Caco-2 (cell line): ENCODE measurements at regions not wholly inside any gene's neighbourhood (a gene's known extent, or its start where the extent isn't known, plus 50 kb on each side); places are given as distances from the start of the nearest gene placed in this dataset.

Source experiments
- BruUV-seq: library from RNA; stranded (reverse); fragments of 400-500 nt; replicated peaks from 2 replicates; lab custom pipeline; 2021; lab: Mats Ljungman, UMichigan
- CTCF ChIA-PET: fragments of 300-600 bp; sonication (Branson Sonifier 250); formaldehyde crosslinking; loops from one replicate; lab custom pipeline; 2022; ENCODE audit warnings: antibody characterized with exemption; lab: Charles Lee
- POLR2A ChIA-PET: fragments of 300-600 bp; sonication (Branson Sonifier 250); formaldehyde crosslinking; loops from one replicate; lab custom pipeline; 2022; ENCODE audit warnings: antibody characterized with exemption; lab: Charles Lee
- DNase-seq, 2 experiments: peaks; one replicate each; pipeline versions ENCODE4 v3.0.0 to v3.0.0-alpha.2; 2020 to 2022
- H3K27me3 ChIP-seq: replicated peaks from 2 replicates; pipeline ENCODE4 v1.6.0; 2011; ENCODE audit warnings: low read length; ENCODE audit not compliant: control insufficient read depth, insufficient read depth
- H3K36me3 ChIP-seq: 2 replicates; pipeline ENCODE4 v1.5.1; 2011; ENCODE audit warnings: low read length; ENCODE audit not compliant: control insufficient read depth, insufficient read depth
- H3K4me1 ChIP-seq: fragments of 250-450 bp; sonication (Bioruptor Pico); 2 replicates; pipeline ENCODE4 v1.5.1; 2020; ENCODE audit warnings: mild to moderate bottlenecking
- H3K4me3 ChIP-seq: 2 replicates; pipeline ENCODE4 v1.5.1; 2011; ENCODE audit warnings: low read depth, mild to moderate bottlenecking, control low read depth, low read length
- H3K9me3 ChIP-seq: fragments of 250-450 bp; sonication (Bioruptor Pico); 2 replicates; pipeline ENCODE4 v1.5.1; 2020; ENCODE audit warnings: mild to moderate bottlenecking, moderate library complexity
- H3K27ac Mint-ChIP-seq: one replicate; pipeline ENCODE4 v1.8.0; 2022; ENCODE audit warnings: mixed read lengths; ENCODE audit not compliant: unreplicated experiment
- H3K27me3 Mint-ChIP-seq: one replicate; pipeline ENCODE4 v1.8.0; 2022; ENCODE audit warnings: mixed read lengths; ENCODE audit not compliant: insufficient read depth, unreplicated experiment
- H3K36me3 Mint-ChIP-seq: one replicate; pipeline ENCODE4 v1.8.0; 2022; ENCODE audit warnings: mild to moderate bottlenecking, mixed read lengths; ENCODE audit not compliant: insufficient read depth, unreplicated experiment
- H3K4me1 Mint-ChIP-seq: one replicate; pipeline ENCODE4 v1.8.0; 2022; ENCODE audit warnings: low read depth, mixed read lengths; ENCODE audit not compliant: unreplicated experiment
- H3K4me3 Mint-ChIP-seq: one replicate; pipeline ENCODE4 v1.8.0; 2022; ENCODE audit warnings: mild to moderate bottlenecking, moderate library complexity, mixed read lengths; ENCODE audit not compliant: unreplicated experiment
- H3K9me3 Mint-ChIP-seq: one replicate; pipeline ENCODE4 v1.8.0; 2022; ENCODE audit warnings: mixed read lengths; ENCODE audit not compliant: unreplicated experiment
- CTCF ChIP-seq, 2 experiments: fragments of 200-600 bp in 1 of 2; IDR thresholded peaks; 1 replicate in 1 of 2; 2 replicates in 1 of 2; pipeline versions ENCODE4 v1.5.1 to v1.8.0; 2011 to 2022; ENCODE audit warnings: antibody characterized with exemption in 1 of 2, control low read depth in 1 of 2, inconsistent platforms in 1 of 2, low read depth in 1 of 2, low read length in 1 of 2, mild to moderate bottlenecking in 1 of 2, moderate library complexity in 1 of 2; ENCODE audit not compliant: insufficient read depth in 1 of 2, severe bottlenecking in 1 of 2, unreplicated experiment in 1 of 2
- intact Hi-C: fragments of 100-400 bp; cut with micrococcal nuclease; formaldehyde crosslinking; loops from one replicate; pipeline ENCODE4 v1.10.0; 2022; ENCODE audit not compliant: unreplicated experiment

- ChIA-PET CTCF (no interaction called here), POLR2A (no interaction called here)
- Mint-ChIP-seq H3K27me3 (no peaks in the 10 kb centered on the region), H3K4me3 (no peak overlapping the region), H3K27ac (no peak overlapping the region), H3K9me3 (no peaks in the 10 kb centered on the region), H3K36me3 (no peaks in the 10 kb centered on the region), H3K4me1 (no peaks in the 10 kb centered on the region)
- H3K4me3 ChIP-seq: no peak overlapping the region
- no peaks in the 10 kb centered on the region for H3K27me3 ChIP-seq
- no peak for DNase-seq
- H3K9me3 ChIP-seq: no peaks in the 10 kb centered on the region
- no peaks in the 10 kb centered on the region for H3K36me3 ChIP-seq
- no peak for TF ChIP-seq CTCF (IDR thresholded peaks at IDR 0.05; ENCODE audit: insufficient read depth in 1 of 2, low read depth in 1 of 2, low read length in 1 of 2, severe bottlenecking in 1 of 2, unreplicated experiment in 1 of 2)
- no TSS peak for BruUV-seq
- intact Hi-C loops: no loop called here
- no peaks in the 10 kb centered on the region for H3K4me1 ChIP-seq
Observed at GRCh38 chr5:26518065-26518464, 520.3 kb downstream of the CDH9 start.

DNA sequence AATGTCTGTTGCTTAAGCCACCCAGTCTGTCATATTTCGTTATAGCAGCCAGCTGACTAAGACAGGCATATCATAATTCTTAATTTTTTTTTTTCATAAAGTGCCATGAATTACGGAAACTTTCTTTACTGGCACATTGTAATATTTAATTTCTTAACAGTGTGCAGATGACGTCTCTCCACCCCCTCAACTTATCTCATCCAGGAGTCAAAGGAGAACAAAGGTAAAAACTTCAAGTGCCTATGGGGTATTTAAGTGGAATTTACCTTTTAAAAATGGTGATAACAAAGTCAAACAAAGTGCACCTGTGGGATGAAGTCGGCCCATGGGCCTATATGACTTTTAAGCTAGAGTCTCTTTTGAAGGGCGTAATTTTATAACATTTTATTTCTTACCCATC, 539.4 kb downstream of the CDH9 start:
- Mint-ChIP-seq H3K27ac (no peak overlapping the region), H3K9me3 (peaks cover 17% of the 10 kb centered on the region), H3K27me3 (no peaks in the 10 kb centered on the region), H3K4me3 (no peak overlapping the region), H3K4me1 (no peaks in the 10 kb centered on the region), H3K36me3 (no peaks in the 10 kb centered on the region)
- H3K4me1 ChIP-seq: peaks cover 6% of the 10 kb centered on the region; the same call in 1 of the 2 replicates
- POLR2A ChIA-PET: no interaction called here
- BruUV-seq: no TSS peak
- H3K27me3 ChIP-seq: no peaks in the 10 kb centered on the region
- TF ChIP-seq CTCF (IDR thresholded peaks at IDR 0.05; ENCODE audit: insufficient read depth in 1 of 2, low read depth in 1 of 2, low read length in 1 of 2, severe bottlenecking in 1 of 2, unreplicated experiment in 1 of 2): no peak
- H3K4me3 ChIP-seq: no peak overlapping the region
- H3K9me3 ChIP-seq: peaks cover 10% of the 10 kb centered on the region
- intact Hi-C loops: no loop called here
- CTCF ChIA-PET: no interaction called here
- DNase-seq: peak in 1 of 2 experiments; percentile 2
- H3K36me3 ChIP-seq: no peaks in the 10 kb centered on the region

DNA sequence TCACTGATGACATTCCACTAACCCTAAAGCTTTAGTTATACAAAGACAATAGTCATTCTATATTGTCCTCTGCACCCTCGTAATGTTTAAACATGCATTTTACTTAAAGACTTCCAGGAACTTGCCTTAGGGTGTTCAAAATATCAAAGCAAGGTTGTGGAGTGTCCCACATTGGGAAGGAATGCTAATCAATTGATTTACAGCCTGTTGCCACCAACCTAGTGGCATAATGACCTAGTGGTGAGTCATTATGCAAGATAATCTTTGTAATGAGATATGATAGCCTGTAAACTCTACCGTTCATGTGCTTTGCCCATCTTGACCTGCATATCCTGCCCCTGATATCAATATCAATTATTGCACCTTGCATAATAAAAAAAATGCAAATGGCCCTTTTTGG, 542.9 kb downstream of the CDH9 start:
- no peaks in the 10 kb centered on the region for H3K36me3 Mint-ChIP-seq
- Histone ChIP-seq H3K9me3 (peaks cover 26% of the 10 kb centered on the region), H3K36me3 (no peaks in the 10 kb centered on the region), H3K4me1 (peaks cover 6% of the 10 kb centered on the region; the same call in 1 of the 2 replicates), H3K4me3 (no peak overlapping the region), H3K27me3 (no peaks in the 10 kb centered on the region; the same call in 1 of the 2 replicates)
- H3K9me3 Mint-ChIP-seq: peaks cover 31% of the 10 kb centered on the region
- H3K27ac Mint-ChIP-seq: no peak overlapping the region
- no peak overlapping the region for H3K4me3 Mint-ChIP-seq
- no TSS peak for BruUV-seq
- H3K27me3 Mint-ChIP-seq: no peaks in the 10 kb centered on the region
- no peak for DNase-seq
- no peaks in the 10 kb centered on the region for H3K4me1 Mint-ChIP-seq
- ChIA-PET CTCF (no interaction called here), POLR2A (no interaction called here)
- no peak for TF ChIP-seq CTCF (IDR thresholded peaks at IDR 0.05; ENCODE audit: insufficient read depth in 1 of 2, low read depth in 1 of 2, low read length in 1 of 2, severe bottlenecking in 1 of 2, unreplicated experiment in 1 of 2)
- intact Hi-C loops: no loop called here
